GM21423 (cell line): ENCODE measurements at regions not wholly inside any gene's neighbourhood (a gene's known extent, or its start where the extent isn't known, plus 50 kb on each side); places are given as distances from the start of the nearest gene placed in this dataset.

ENCODE experiments used
- ATAC-seq: cut with Tn5 transposase; IDR thresholded peaks from one replicate; pipeline ENCODE4 v1.9.1; 2021; ENCODE audit warnings: mild to moderate bottlenecking, moderate library complexity; ENCODE audit not compliant: unreplicated experiment

DNA sequence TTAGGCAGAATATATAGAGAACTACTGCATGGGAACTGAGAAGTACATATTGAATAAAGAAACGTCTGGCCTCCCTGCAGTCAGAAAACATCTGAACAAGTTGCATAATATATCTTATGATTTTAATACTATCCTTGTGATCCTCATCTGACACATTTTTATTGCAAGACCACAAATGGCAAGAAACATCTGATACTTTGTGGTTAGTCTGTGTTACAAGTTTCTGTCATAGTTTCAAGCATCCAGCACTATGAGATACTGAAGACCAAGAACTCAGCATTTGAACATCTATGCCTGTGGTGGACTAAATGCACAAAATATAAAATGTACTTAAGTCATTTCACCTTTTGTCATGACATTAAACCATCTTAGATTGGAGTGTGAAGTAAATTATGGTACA lies 1175.8 kb upstream of the MIR17HG start:
- no peak for ATAC-seq

DNA sequence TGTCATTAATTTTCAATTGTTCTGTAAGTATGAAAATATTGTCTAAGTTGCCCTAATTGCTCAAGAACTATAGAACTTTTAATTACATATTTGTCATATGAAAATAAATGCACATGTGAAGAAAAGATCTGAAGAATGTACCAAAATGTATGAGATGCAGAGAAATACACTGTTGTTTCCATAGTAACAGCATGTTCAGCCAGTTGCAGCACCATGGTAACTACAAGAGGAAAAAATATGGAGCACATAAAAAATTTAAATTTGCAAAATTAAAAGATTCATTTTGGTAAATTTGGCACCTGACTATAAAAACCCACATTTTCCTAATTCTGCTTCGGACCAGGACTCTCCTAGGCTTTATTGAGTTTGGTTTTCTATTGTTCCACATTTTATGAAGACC lies 1170.0 kb upstream of the MIR17HG start:
- no peak for ATAC-seq

DNA sequence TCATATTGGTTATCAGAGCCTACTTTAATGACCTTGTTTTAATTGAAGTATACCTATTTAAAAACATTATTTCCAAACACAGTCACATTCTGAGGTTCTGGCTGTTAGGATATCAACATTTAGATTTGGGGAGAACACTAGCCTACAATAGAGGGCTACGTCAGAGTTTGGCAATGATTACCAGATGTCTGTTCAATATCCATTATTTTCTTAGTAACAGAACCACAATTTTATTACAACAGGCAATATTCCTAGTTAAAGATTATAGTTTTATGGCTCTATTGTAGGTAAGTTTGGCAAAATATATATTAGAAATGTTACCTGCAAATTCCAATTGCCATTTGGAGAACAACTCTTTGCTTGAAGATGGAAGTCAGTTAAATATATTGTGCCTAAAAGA lies 1163.1 kb upstream of the MIR17HG start:
- ATAC-seq = no peak

- ATAC-seq = no peak
Observed at GRCh38 chr13:90185734-90186133, 1161.8 kb upstream of the MIR17HG start.

DNA sequence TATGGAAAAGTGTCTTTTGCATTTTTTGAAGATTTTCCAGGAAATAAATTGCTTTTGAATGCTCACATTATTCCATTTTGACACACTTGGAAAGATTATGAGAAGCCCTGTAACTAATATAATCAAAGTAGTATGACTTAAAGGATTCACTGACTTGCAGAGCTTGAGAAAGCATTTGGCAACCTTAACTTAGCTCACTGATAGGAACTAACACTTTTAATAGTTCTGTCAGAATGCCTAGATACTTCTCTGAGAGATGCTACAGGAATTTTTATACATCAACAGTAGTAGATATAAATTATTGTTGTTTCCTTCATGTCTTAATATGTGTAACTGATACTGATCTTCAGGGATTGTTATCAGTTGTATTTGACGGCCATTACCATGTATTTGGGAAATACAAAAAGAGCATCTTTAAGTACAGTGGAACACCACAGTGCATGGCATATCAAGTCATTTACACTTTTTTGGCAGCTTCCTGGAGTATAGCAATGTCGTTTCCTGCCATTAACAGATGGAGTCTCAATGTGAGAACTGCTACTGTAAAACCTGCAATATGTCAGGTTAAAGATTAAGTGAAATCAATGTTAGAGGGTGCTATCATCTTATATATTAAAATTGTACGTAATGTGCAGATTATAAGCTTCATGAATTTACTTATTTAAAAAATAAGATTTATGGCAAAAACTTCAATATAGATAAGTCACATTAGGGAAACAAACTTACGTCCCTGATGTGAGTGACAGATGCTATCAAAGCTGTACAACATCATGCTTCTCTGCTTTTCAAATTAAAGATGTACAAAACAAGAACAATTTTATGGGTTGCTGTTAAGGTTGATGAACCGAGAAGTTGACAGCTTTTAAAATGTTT lies 1159.8 kb upstream of the MIR17HG start:
- no peak for ATAC-seq

- no peak for ATAC-seq
Observed at GRCh38 chr13:90188351-90188636, 1159.2 kb upstream of the MIR17HG start.

- ATAC-seq = no peak
Observed at GRCh38 chr13:90197722-90198121, 1149.8 kb upstream of the MIR17HG start.

DNA sequence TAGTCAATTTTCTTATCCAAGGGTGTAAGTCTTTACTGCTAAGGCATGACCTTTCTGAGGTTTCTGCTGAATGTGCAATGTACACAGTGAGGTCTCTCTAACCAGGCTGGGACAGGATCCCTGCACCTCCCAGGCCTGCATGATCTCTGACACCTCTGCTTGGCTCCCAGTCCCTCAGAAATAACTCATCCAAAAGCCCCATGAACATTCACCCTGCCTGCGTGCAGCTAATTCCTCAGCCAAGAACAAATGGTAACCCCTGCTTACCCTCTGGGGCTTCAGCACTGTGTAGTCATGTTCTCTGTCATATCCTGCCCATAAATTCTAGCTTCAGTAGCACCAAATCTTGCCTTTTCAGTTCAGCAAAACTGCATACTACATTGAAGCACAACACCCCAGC lies 1146.3 kb upstream of the MIR17HG start:
- ATAC-seq = no peak

GRCh38 chr13:90201676-90202460 lies 1145.6 kb upstream of the MIR17HG start:
- ATAC-seq = no peak

DNA sequence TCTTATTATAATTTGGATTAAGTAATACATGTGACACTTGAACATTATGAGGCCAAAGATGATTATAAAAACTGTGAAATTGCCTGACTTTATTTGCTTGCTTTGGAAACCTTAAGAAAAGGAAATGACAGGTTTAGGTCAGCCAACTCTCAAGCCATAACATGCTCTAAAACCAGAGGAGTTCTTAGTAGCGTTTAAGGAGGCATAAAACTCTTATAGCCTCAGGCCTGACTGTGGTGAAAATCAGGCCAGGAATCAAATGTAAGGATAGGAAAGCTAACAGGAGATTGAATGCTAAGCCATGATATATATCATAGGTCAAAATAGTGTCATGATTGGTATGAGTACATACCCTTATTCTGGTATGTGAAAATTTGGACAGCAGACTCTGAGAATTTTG lies 1142.4 kb upstream of the MIR17HG start:
- no peak for ATAC-seq

- ATAC-seq = no peak
Observed at GRCh38 chr13:90205911-90206310, 1141.6 kb upstream of the MIR17HG start.

DNA sequence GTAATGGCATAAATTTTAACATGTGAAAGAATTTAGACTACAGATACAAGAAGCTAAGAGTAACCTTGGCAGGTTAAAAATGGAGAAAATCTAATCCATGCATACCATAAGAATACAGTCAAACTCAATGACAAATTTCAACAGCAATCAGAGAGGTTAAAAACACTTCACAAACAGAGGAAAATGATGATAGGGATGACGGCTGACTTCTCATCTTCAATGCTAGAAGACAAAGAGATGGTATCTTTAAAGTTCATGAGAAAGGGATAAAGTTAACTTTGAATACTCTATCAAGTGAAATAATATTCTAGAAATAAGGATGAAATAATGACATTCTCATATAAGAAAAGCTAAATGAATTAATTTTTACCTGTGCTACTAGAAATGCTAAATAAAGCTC lies 1130.2 kb upstream of the MIR17HG start:
- ATAC-seq = no peak

DNA sequence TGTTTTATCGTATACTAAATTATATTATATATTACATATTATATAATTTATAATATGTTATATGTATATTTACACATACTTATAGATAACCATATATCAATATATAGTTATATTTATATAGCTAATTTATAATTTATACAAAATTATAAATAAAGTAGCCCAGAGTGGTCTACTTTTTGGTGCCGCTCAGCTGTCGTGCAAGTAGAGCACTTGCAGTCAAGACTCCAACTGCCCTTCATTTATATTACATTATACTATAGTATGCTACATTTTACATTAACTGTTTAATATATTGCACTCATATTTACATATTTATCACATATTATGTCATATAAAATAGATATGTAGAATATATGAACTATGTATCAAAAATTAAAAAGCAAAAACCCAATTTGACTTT lies 1124.7 kb upstream of the MIR17HG start:
- ATAC-seq = no peak

DNA sequence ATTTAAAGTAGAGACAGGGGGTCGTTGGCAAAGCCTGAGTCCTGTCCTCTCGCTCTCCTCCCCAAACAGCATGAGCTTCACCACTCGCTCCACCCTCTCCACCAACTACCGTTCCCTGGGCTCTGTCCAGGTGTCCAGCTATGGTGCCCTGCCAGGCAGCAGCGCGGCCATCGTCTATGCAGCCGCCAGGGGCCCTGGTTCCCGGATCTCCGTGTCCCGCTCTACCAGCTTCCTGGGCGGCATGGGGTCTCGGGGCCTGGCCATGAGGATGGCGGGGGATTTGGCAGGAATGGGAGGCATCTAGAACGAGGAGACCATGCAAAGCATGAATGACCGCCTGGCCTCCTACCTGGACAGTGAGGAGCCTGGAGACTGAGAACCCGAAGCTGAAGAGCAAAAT lies 1117.2 kb upstream of the MIR17HG start:
- no peak for ATAC-seq

DNA sequence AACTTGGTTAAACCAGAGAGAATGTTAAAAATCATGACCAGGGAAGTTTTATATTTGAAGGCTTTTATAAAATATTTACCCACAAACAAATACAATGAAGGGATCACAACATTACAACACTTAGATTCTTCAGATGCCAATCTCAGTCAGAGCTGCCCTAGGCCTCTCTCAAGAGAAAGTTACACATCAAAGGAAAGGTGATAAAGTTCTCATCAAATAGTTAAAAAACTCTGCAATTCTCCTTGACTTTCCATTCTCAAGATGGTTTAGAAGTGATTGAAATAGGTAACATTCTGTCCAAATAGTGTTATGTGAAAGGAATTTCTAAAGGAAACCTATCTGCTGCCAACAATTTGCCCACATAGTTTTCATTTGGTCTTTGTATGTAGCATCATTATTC lies 1115.2 kb upstream of the MIR17HG start:
- ATAC-seq = no peak

DNA sequence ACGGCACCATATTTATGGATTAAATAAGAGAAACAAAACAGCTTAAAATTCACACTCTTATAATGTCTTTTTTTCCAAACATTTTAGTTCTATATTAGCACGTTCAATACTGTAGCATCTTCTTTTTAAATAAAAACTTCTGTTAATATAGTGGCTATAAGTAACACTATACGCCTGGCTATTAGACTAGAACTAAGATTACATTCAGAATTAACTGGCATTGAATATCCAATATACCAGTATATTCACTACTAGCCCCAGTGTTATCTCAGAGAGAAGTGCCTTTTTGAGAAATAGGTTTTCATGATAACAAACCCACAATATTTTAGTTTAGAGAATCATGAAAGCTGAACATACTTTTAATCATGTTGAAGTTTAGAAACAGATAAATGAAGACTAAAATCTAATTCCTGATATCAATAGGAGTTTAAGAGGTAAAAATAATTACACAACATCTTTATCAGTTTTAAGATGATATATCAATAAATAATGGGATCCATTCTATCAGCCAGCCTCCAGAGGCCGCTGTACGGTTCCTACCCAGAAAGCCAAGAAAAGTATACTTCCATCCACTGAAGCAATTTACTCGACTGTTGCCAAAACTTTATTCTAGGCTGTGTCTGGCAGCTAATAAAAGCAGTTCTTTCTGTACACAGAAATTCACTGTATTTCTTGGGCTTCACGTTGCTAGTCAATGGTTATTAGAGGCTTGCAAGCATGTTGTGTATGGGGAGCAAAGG lies 1113.4 kb upstream of the MIR17HG start:
- no peak for ATAC-seq

- ATAC-seq = no peak
Observed at GRCh38 chr13:90237852-90238251, 1109.6 kb upstream of the MIR17HG start.

DNA sequence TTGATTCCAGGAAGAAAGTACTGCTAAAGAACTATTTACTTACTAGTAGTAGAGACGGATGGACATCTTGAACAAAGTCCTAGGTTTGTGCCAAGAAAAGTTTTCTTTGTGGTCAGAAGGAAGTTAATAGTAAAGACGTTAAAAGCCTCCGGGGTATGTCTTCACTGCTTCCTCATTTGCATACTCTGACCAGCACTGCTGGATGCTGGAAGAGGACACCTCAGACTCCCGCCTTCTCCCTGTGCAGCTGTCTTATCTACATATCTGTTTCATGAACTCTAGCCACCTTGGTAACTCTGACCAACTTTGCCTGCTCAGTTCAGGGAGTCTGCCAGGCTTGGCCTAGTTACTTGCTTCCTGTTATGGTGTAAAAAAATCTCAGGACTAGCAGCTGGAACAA lies 1109.1 kb upstream of the MIR17HG start:
- ATAC-seq = no peak

- no peak for ATAC-seq
Observed at GRCh38 chr13:90239130-90239529, 1108.4 kb upstream of the MIR17HG start.

DNA sequence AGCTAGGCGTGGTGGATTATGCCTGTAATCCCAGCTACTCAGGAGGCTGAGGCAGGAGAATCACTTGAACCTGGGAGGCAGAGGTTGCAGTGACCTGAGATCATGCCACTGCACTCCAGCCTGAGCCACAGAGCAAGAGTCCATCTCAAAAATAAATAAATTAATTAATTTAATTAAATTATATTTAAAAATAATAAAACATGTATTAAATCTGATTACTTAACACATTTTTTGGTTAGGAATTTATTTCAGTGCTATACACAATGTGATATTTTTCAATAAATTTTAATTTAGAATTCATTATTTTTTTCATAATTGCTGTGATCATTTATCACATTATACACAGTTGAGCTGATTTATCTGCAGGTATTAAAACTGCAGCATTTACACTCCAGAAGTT lies 1101.5 kb upstream of the MIR17HG start:
- no peak for ATAC-seq

- no peak for ATAC-seq
Observed at GRCh38 chr13:90246687-90247345, 1100.7 kb upstream of the MIR17HG start.
